ENCODE measurements at regions not wholly inside any gene's neighbourhood (a gene's known extent, or its start where the extent isn't known, plus 50 kb on each side); places are given as distances from the start of the nearest gene placed in this dataset.

DNA sequence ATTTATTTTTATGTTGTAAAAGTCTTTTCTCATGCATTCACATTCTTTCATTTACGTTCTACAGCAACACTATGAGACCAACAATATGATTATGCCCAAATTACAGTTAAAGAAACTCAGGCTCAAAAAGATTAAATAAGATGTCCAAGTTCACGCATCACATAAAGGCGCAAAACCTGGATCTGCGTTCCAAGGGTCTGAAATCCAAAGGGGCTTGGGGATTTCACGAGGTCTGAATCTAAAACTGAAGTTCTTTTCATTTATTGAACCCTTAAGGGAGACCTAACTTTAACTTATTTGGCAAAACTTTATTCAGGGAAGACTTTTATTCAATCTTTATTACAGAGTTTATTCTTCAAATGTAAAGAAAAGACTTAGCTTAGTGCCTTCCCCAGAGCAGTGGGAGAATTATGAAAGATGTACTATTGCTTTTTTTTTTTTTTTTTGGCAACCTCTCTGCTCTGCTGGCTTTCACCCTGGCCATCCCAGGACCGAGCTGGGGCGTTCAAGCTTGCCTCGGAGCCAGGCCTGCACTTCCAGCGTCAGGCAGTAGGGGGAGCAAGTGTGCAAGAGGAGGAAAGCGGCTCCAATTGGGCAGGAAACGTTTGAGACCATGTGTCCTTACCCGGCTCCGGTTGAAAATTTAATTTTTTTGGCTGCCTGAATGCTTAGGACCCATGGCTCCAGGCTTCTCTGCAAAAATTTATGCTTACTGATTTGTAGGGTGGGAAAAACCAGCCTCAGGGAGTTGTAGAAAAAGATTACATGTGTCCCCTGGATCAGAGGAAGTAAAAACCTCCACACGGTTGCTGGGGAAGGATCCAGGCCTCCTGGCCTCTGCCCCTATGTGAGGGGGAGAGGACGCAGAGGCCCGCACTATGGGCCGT is 344.3 kb upstream of the KLF3 start (continued):
- TF ChIP-seq AKNA (CRISPR knock-in tag; IDR thresholded peaks at IDR 0.05; ENCODE audit: borderline replicate concordance), result no peak
- no peak for TF ChIP-seq U2AF2 (IDR thresholded peaks at IDR 0.05; ENCODE audit: low read depth, low read length)
- TF ChIP-seq, protein P1, sequence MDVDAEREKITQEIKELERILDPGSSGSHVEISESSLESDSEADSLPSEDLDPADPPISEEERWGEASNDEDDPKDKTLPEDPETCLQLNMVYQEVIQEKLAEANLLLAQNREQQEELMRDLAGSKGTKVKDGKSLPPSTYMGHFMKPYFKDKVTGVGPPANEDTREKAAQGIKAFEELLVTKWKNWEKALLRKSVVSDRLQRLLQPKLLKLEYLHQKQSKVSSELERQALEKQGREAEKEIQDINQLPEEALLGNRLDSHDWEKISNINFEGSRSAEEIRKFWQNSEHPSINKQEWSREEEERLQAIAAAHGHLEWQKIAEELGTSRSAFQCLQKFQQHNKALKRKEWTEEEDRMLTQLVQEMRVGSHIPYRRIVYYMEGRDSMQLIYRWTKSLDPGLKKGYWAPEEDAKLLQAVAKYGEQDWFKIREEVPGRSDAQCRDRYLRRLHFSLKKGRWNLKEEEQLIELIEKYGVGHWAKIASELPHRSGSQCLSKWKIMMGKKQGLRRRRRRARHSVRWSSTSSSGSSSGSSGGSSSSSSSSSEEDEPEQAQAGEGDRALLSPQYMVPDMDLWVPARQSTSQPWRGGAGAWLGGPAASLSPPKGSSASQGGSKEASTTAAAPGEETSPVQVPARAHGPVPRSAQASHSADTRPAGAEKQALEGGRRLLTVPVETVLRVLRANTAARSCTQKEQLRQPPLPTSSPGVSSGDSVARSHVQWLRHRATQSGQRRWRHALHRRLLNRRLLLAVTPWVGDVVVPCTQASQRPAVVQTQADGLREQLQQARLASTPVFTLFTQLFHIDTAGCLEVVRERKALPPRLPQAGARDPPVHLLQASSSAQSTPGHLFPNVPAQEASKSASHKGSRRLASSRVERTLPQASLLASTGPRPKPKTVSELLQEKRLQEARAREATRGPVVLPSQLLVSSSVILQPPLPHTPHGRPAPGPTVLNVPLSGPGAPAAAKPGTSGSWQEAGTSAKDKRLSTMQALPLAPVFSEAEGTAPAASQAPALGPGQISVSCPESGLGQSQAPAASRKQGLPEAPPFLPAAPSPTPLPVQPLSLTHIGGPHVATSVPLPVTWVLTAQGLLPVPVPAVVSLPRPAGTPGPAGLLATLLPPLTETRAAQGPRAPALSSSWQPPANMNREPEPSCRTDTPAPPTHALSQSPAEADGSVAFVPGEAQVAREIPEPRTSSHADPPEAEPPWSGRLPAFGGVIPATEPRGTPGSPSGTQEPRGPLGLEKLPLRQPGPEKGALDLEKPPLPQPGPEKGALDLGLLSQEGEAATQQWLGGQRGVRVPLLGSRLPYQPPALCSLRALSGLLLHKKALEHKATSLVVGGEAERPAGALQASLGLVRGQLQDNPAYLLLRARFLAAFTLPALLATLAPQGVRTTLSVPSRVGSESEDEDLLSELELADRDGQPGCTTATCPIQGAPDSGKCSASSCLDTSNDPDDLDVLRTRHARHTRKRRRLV (CRISPR knock-in tag; IDR thresholded peaks at IDR 0.05), result no peak
- no peak; the same call in 1 of the 2 replicates for TF ChIP-seq PHF8 (CRISPR knock-in tag; IDR thresholded peaks at IDR 0.05)
- TF ChIP-seq ZNF546 (CRISPR knock-in tag; conservative IDR thresholded peaks at IDR 0.05), result no peak
- 0 out of 2 replicates have a peak, but pooled peaks have one; percentile 29 for TF ChIP-seq ATF2 (CRISPR knock-in tag; IDR thresholded peaks at IDR 0.05)
- TF ChIP-seq SP4 (CRISPR knock-in tag; IDR thresholded peaks at IDR 0.05), result no peak
- TF ChIP-seq HNRNPK (IDR thresholded peaks at IDR 0.05; ENCODE audit: low read depth, low read length, poor library complexity, severe bottlenecking), result no peak
- TF ChIP-seq, protein P2, sequence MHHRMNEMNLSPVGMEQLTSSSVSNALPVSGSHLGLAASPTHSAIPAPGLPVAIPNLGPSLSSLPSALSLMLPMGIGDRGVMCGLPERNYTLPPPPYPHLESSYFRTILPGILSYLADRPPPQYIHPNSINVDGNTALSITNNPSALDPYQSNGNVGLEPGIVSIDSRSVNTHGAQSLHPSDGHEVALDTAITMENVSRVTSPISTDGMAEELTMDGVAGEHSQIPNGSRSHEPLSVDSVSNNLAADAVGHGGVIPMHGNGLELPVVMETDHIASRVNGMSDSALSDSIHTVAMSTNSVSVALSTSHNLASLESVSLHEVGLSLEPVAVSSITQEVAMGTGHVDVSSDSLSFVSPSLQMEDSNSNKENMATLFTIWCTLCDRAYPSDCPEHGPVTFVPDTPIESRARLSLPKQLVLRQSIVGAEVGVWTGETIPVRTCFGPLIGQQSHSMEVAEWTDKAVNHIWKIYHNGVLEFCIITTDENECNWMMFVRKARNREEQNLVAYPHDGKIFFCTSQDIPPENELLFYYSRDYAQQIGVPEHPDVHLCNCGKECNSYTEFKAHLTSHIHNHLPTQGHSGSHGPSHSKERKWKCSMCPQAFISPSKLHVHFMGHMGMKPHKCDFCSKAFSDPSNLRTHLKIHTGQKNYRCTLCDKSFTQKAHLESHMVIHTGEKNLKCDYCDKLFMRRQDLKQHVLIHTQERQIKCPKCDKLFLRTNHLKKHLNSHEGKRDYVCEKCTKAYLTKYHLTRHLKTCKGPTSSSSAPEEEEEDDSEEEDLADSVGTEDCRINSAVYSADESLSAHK (CRISPR knock-in tag; IDR thresholded peaks at IDR 0.05; ENCODE audit: borderline replicate concordance), result no peak
- TF ChIP-seq PITX1 (CRISPR knock-in tag; IDR thresholded peaks at IDR 0.05), result no peak
- no peak for TF ChIP-seq ZBTB3 (CRISPR knock-in tag; IDR thresholded peaks at IDR 0.05; ENCODE audit: borderline replicate concordance, low read depth)
- TF ChIP-seq MXD4 (CRISPR knock-in tag; IDR thresholded peaks at IDR 0.05), result no peak; the same call in 1 of the 2 replicates
- no peak for TF ChIP-seq NR2F6 (IDR thresholded peaks at IDR 0.05)
- no peak; the same call in 1 of the 2 replicates for TF ChIP-seq NR2F6 (CRISPR knock-in tag; IDR thresholded peaks at IDR 0.05)
- TF ChIP-seq RFXANK (CRISPR knock-in tag; IDR thresholded peaks at IDR 0.05), result no peak
